ENCODE measurements at regions not wholly inside any gene's neighbourhood (a gene's known extent, or its start where the extent isn't known, plus 50 kb on each side); places are given as distances from the start of the nearest gene placed in this dataset.
"Not testable (repeated sequence)": the region's sequence is repeated elsewhere in the genome, so short reads cannot be mapped to it uniquely, and the experiment has no call there.

DNA sequence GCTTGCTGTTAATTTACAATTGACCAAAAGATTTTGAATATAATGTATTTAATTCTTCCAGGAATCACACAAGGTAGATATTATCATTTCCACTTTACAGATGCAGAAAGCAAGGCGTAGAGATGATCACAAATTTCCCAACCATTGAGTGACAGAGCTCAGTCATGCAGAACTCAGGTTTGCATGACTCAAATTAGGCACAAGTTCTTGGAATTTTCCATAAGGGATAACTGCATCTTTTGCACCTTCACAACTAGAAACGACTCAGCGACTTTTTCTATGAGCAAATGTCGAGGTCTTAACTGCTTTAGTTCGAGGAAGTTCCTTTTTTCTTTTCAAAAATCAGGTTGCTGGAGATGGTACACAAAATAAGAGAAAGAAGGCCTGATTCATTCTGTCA lies 265.5 kb upstream of the PAPPA start:
- FAIRE-seq (no peak), DNase-seq (ENCODE audit: insufficient read length, low spot score) (no peak)

- FAIRE-seq, result no peak
- no peak for DNase-seq (ENCODE audit: insufficient read length, low spot score)
Observed at GRCh38 chr9:115891929-115892328, 261.7 kb upstream of the PAPPA start.

- not testable (repeated sequence) for FAIRE-seq; DNase-seq (ENCODE audit: insufficient read length, low spot score)
Observed at GRCh38 chr9:115898478-115898877, 255.1 kb upstream of the PAPPA start.

DNA sequence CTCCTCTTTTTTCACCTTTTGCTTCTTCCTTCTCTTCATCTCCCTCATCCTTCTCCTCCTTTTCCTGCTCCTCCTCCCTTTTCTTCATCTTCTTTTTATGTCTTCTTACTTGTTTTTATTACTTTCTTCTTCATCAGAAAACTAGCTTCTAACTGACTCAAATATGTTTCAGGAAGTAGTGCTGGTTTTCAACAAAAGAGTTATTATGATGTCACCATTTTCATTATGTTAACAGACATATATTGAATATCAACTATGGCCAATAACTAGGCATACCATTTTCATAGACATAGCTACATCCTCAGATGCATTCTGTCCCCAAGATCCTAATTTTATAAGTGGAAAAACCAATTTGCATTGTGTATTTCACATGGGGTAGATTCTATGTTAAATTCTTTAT lies 252.9 kb upstream of the PAPPA start:
- FAIRE-seq, result no peak

GRCh38 chr9:115910959-115911358 lies 242.6 kb upstream of the PAPPA start:
- no peak for FAIRE-seq
- no peak for DNase-seq (ENCODE audit: insufficient read length, low spot score)

More for the DNA sequence above, 252.9 kb upstream of the PAPPA start:
- no peak for DNase-seq (ENCODE audit: insufficient read length, low spot score)

GRCh38 chr9:115912086-115912485 lies 241.5 kb upstream of the PAPPA start:
- DNase-seq (ENCODE audit: insufficient read length, low spot score), result no peak
- FAIRE-seq, result no peak

DNA sequence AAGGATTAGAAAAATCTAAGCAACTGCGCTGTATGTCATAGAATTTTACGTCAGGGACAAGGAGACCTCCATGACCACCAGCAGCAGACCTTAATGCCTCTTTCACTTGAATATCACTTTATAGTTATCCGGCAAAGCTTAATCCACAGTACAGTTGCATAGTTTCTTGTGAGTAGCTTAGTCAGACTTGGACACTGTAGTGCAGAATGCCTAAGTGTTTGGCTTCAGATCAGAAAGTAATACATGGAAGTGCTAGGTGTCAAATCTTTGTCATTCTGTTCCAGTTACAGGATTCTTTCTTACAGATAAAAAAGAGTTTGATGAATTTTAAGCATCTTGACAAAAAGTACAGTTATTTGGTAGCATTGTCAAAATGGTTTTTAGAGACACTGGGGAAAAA lies 239.9 kb upstream of the PAPPA start:
- DNase-seq (ENCODE audit: insufficient read length, low spot score), result no peak
- FAIRE-seq, result no peak

GRCh38 chr9:115914291-115914690 lies 239.3 kb upstream of the PAPPA start:
- no peak for FAIRE-seq

DNA sequence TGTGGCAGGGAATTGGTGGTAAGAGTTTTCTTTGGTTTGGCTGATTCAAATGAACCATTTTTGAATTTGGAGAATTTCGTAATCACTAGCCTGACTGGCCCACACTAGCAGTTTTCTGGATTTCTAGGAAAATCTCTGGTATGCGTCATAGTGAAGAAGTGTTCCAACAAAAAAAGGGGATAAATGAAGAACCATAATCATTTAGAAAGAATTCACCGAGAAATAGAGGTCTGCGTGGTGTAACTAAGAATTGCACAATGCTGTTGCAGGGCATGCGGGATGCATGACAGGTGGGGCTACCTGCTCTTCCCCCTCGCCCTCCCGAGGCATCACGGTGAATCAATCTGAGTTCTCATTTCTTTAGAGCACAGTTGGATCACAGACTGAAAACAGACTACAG lies 232.3 kb upstream of the PAPPA start:
- FAIRE-seq (no peak), DNase-seq (ENCODE audit: insufficient read length, low spot score) (no peak)

More at GRCh38 chr9:115914291-115914690, 239.3 kb upstream of the PAPPA start:
- no peak for DNase-seq (ENCODE audit: insufficient read length, low spot score)

- DNase-seq (ENCODE audit: insufficient read length, low spot score) (no peak), FAIRE-seq (no peak)
Observed at GRCh38 chr9:115922444-115922843, 231.1 kb upstream of the PAPPA start.

GRCh38 chr9:115923410-115923809 lies 230.2 kb upstream of the PAPPA start:
- no peak for FAIRE-seq
- no peak for DNase-seq (ENCODE audit: insufficient read length, low spot score)

DNA sequence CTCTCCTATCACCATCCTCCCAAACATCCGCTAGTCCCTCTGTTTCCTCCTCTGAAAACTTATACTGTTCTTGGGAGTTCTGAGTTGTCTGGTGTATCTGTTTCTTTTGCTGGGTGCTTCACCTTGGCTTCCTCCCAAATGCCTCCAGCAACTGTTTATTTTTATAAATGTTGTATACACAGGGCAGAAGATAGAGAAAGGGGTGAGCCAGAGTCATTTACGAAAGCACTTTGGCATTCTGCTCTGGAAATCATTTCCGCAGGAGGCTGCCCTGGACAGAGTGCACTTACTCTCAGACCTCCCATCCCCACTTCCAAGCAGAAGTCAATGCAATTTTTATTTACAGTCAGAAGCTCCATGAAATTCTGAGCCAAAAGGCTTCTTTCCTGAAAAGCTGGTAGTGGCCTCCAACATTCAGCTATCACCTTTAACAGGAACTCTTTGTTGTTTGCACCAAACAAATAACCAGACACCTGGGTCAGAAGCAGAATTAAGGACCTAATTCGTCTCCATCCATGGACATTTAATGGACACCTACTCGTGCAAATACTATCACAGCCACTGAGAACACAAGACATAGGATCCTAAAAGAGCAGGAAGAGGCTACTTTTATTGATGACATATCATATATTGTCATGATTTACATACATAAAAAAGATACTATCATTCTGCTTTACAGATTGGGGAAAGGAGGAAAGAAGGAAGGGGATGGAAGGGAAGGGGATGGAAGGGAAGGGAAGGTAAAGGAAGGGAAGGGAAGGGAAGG lies 229.5 kb upstream of the PAPPA start:
- no peak for FAIRE-seq
- peak; percentile 32 for DNase-seq (ENCODE audit: insufficient read length, low spot score)

GRCh38 chr9:115924669-115924987 lies 229.0 kb upstream of the PAPPA start:
- DNase-seq (ENCODE audit: insufficient read length, low spot score) (no peak), FAIRE-seq (no peak)

GRCh38 chr9:115925424-115925823 lies 228.2 kb upstream of the PAPPA start:
- DNase-seq (ENCODE audit: insufficient read length, low spot score), result no peak
- no peak for FAIRE-seq

- no peak for DNase-seq (ENCODE audit: insufficient read length, low spot score)
- no peak for FAIRE-seq
Observed at GRCh38 chr9:115930472-115930871, 223.1 kb upstream of the PAPPA start.

GRCh38 chr9:115938479-115938878 lies 215.1 kb upstream of the PAPPA start:
- FAIRE-seq, result no peak
- no peak for DNase-seq (ENCODE audit: insufficient read length, low spot score)

DNA sequence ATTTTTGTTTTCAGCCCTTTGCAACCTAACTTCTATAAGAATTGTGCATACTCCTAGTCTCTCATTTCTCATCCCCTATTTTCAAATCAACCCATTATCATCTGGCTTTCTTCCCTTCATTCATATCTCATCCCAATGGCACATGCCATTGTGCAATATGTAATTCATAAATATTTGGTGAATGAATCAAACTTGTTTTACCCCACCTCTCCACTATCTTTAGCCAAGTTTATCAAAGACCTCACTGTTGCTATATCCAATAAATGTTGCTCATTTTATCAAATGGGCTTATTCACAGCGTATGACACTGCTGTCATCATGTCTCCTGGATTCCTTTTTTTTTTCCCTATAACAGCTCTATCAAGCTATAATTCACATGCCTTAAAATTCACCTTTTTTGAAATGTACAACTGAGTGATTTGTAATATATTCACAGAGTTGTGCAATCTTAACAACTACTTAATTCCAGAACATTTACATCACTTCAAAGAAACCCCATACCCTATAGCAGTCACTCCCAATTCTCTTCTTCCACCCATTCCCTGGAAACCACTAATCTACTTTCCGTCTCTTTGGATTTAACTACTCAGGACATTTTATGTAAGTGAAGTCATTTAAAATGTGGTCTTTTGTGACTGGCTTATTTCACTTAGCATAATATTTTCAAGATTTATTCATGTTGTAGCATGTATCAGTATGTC lies 214.4 kb upstream of the PAPPA start:
- DNase-seq (ENCODE audit: insufficient read length, low spot score) (no peak), FAIRE-seq (peak; percentile 9)

DNA sequence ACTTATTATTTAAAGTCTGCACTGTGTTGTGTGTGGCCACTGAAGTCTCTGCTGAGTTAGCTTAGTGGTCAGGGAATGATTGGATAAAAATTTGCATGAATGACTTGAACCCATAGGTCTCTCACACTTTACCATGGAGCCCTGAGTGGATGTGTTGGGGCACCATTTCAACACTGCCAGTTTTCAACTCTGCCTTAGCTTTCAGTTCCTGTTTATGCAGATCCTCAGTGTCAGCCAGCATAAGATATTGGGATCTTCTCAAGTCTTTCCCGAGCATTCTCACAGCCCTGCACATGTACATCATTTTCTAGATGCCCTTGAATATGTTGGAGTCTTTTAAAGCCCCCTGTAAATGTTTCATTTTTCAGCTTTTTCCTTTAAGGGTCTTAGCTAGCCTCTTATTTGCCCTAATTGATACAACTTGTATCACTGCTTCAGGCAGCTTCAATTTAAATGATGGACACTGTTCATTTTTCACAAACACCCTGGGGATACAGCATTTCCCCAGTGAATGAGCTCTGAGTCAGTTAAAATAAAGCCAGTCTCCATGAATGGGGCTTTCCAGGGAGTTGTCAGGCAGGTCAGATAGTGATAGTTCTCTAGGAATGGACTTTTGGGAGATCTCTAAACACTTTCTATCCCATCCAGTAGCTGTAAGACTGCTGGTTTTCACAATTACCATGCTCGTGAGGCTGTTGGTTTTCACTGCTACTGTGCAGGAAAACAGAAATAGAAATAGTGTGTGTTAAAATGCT lies 211.9 kb upstream of the PAPPA start:
- DNase-seq (ENCODE audit: insufficient read length, low spot score) (no peak), FAIRE-seq (no peak)

- no peak for FAIRE-seq
- no peak for DNase-seq (ENCODE audit: insufficient read length, low spot score)
Observed at GRCh38 chr9:115943431-115944165, 210.0 kb upstream of the PAPPA start.

- peak; percentile 90 for FAIRE-seq
Observed at GRCh38 chr9:115944166-115944948, 209.2 kb upstream of the PAPPA start.

More at GRCh38 chr9:115944166-115944948, 209.2 kb upstream of the PAPPA start:
- peak; percentile 54 for DNase-seq (ENCODE audit: insufficient read length, low spot score)
